Prostate gland (tissue), 2 donors: ENCODE measurements at regions not wholly inside any gene's neighbourhood (a gene's known extent, or its start where the extent isn't known, plus 50 kb on each side); places are given as distances from the start of the nearest gene placed in this dataset.

Experiments used
- DNase-seq: peaks from one replicate; pipeline ENCODE4 v3.0.0-alpha.2; 2019; ENCODE audit warnings: low spot score
- H3K27ac ChIP-seq, 2 donors: fragments of 200-600 bp; sonication (generic); 2 replicates each; pipeline ENCODE4 v1.5.1; 2017 to 2019
- H3K27me3 ChIP-seq: fragments of 200-600 bp; sonication (generic); replicated peaks from 2 replicates; pipeline ENCODE4 v1.5.1; 2019; ENCODE audit not compliant: insufficient read depth
- H3K36me3 ChIP-seq, 2 donors: fragments of 200-600 bp; sonication (generic); 1 replicate in 1 of 2; 2 replicates in 1 of 2; pipeline versions ENCODE4 v1.5.1 to v1.8.1; 2017 to 2019
- H3K4me1 ChIP-seq: fragments of 200-600 bp; sonication (generic); replicated peaks from 2 replicates; pipeline ENCODE4 v1.5.1; 2019
- H3K4me3 ChIP-seq, 2 donors: fragments of 200-600 bp; sonication (generic); 2 replicates each; pipeline ENCODE4 v1.5.1; 2017 to 2019
- H3K9me3 ChIP-seq: fragments of 200-600 bp; sonication (generic); 2 replicates; pipeline ENCODE4 v1.5.1; 2017
- POLR2A ChIP-seq: fragments of 450-650 bp; IDR thresholded peaks from one replicate; pipeline ENCODE4 v1.6.1; 2016; ENCODE audit warnings: antibody characterized with exemption, mild to moderate bottlenecking
- POLR2AphosphoS5 ChIP-seq: sonication (generic); formaldehyde crosslinking; IDR thresholded peaks from one replicate; pipeline ENCODE4 v1.6.1; 2017; ENCODE audit warnings: antibody characterized with exemption
- WGBS: methylation state at CpG from one replicate; pipeline ENCODE4 v1.1.5; 2018; 5-methylcytosine and 5-hydroxymethylcytosine counted together
- intact Hi-C: fragments of 100-400 bp; cut with DNase I; formaldehyde crosslinking; loops from one replicate; pipeline ENCODE4 v1.14.2; 2022
- TF ChIP-seq, protein P1 (sequence below), 4 experiments: fragments of 200-600 bp in 2 of 4; fragments of 450-650 bp in 2 of 4; sonication (generic) in 2 of 4; IDR thresholded peaks; 1 replicate in 3 of 4; 2 replicates in 1 of 4; pipeline ENCODE4 v1.5.1; 2016 to 2019; ENCODE audit warnings: antibody characterized with exemption in 4 of 4, mild to moderate bottlenecking in 2 of 4, moderate library complexity in 2 of 4

DNA sequence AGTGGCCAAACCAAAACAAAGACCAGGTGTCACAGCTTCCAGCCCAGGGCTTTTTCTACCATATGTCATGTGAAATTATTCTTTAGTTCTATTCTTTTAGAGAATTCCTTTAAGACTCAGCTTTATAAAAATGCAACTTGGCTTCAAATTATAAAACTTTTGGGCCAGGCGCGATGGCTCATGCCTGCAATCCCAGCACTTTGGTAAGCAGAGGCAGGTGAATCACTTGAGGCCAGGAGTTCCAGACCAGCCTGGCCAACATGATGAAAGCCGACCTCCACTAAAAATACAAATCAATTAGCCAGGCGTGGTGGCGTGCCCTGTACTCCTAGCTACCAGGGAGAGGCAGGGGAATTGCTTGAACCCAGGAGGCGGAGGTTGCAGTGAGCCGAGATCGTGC, 210.3 kb upstream of the ARG1 start:
- H3K4me3 ChIP-seq = no peak overlapping the region
- WGBS = 96% methylated on average over 8 of the region's 8 CpGs
- H3K4me1 ChIP-seq = no peaks in the 10 kb centered on the region
- H3K27ac ChIP-seq = no peak overlapping the region
- no peaks in the 10 kb centered on the region for H3K36me3 ChIP-seq
- H3K9me3 ChIP-seq = no peaks in the 10 kb centered on the region
- no peak for DNase-seq
- intact Hi-C loops = no loop called here
- TF ChIP-seq POLR2AphosphoS5 = no peak
- TF ChIP-seq, protein P1, sequence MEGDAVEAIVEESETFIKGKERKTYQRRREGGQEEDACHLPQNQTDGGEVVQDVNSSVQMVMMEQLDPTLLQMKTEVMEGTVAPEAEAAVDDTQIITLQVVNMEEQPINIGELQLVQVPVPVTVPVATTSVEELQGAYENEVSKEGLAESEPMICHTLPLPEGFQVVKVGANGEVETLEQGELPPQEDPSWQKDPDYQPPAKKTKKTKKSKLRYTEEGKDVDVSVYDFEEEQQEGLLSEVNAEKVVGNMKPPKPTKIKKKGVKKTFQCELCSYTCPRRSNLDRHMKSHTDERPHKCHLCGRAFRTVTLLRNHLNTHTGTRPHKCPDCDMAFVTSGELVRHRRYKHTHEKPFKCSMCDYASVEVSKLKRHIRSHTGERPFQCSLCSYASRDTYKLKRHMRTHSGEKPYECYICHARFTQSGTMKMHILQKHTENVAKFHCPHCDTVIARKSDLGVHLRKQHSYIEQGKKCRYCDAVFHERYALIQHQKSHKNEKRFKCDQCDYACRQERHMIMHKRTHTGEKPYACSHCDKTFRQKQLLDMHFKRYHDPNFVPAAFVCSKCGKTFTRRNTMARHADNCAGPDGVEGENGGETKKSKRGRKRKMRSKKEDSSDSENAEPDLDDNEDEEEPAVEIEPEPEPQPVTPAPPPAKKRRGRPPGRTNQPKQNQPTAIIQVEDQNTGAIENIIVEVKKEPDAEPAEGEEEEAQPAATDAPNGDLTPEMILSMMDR (IDR thresholded peaks at IDR 0.05) = no peak
- TF ChIP-seq POLR2A = no peak
- no peaks in the 10 kb centered on the region for H3K27me3 ChIP-seq

DNA sequence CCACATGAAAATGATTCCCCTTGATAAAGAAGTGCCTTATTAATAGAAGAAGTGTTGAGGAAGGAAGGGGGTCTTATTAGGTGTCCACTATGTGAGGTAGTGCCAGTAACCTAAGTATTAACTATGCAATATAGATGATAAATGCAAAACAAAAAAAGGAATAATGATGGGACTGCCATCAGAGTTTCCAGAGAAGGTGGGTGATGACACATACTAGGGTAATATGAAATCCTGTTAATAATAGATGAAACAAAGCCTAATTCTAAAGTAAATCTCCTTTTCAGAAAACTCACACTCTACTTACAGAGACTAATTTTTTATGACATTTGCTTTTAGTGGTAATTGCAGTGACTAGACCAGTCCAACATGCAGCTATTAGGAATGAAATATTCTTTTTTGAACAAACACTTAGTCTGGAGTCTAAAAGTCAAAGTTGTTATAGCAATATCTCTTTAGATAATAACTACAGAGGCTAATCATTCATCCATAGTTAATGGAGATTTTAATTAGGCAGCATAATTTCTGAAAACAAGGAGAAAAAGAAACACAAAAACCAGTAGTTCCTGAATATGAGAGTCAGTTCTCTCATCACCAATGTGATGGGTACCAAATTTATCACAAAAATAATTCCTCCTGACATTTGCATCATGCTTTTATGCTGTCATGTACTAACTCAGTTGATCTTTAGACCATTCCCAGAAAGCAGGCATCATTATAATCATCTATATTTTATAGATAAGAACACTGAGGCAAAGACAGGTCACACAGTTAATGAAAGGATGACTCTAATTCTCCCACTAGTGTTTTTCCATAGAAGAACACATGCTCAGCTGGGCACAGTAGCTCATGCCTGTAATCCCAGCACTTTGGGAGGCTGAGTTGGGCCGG, 208.8 kb upstream of the ARG1 start:
- H3K27ac ChIP-seq = no peak overlapping the region
- TF ChIP-seq, protein P1 (IDR thresholded peaks at IDR 0.05) = no peak
- TF ChIP-seq POLR2A = no peak
- TF ChIP-seq POLR2AphosphoS5 = no peak
- H3K4me3 ChIP-seq = no peak overlapping the region
- no peak for DNase-seq
- H3K36me3 ChIP-seq = no peaks in the 10 kb centered on the region
- no peaks in the 10 kb centered on the region for H3K9me3 ChIP-seq
- intact Hi-C loops = no loop called here
- 89% methylated on average over 1 of the region's 1 CpG for WGBS
- no peaks in the 10 kb centered on the region for H3K4me1 ChIP-seq
- H3K27me3 ChIP-seq = no peaks in the 10 kb centered on the region

GRCh38 chr6:131366223-131366622, 206.8 kb upstream of the ARG1 start:
- WGBS = 64% methylated on average over 2 of the region's 2 CpGs
- TF ChIP-seq, protein P1 (IDR thresholded peaks at IDR 0.05) = no peak
- TF ChIP-seq POLR2AphosphoS5 (no peak), POLR2A (no peak)

DNA sequence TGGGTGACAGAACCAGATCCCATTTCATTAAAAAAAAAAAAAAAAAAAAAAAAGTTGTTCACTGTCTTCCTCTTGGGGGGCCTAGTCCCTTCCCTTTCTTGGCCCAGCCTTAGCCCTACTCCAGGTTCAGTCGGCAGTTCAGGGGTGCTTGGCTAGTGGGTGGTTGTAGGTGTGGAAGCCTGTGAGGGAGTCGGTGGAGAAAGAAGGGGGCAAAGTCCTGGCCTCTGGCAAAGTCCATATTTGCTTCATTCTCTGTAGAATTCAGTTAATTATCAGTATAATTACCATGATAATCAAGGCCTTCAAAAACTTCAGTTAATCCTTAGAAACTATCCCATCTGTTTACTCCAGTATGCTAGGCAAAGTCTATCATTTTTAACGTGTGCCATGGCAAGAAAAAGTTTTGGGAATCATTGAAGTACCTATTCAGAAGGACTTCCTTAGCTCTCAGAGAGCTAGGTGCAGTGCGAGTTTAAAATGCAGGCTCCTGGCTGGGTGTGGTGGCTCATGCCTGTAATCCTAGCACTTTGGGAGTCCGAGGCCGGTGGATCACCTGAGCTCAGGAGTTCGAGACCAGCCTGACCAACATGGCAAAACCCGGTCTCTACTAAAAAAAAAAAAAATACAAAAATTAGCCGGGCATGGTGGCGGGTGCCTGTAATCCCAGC, 205.7 kb upstream of the ARG1 start:
- Histone ChIP-seq H3K4me1 (no peaks in the 10 kb centered on the region), H3K4me3 (no peak overlapping the region), H3K36me3 (no peaks in the 10 kb centered on the region), H3K27me3 (no peaks in the 10 kb centered on the region), H3K27ac (no peak overlapping the region), H3K9me3 (no peaks in the 10 kb centered on the region)
- no peak for DNase-seq
- WGBS = 91% methylated on average over 10 of the region's 10 CpGs
- intact Hi-C loops = no loop called here
- TF ChIP-seq POLR2AphosphoS5 (no peak), POLR2A (no peak)
- TF ChIP-seq, protein P1 (IDR thresholded peaks at IDR 0.05) = no peak

More at GRCh38 chr6:131366223-131366622, 206.8 kb upstream of the ARG1 start:
- Histone ChIP-seq H3K4me3 (no peak overlapping the region), H3K4me1 (no peaks in the 10 kb centered on the region), H3K36me3 (no peaks in the 10 kb centered on the region), H3K27me3 (no peaks in the 10 kb centered on the region), H3K9me3 (no peaks in the 10 kb centered on the region), H3K27ac (no peak overlapping the region)
- DNase-seq = no peak
- intact Hi-C loops = no loop called here
